NCI-H345 treated with DMSO at 0.1 percent for 48 hours (cell line): ENCODE measurements at regions not wholly inside any gene's neighbourhood (a gene's known extent, or its start where the extent isn't known, plus 50 kb on each side); places are given as distances from the start of the nearest gene placed in this dataset.

Source experiments
- DNase-seq: peaks from one replicate; lab custom pipeline; 2025; ENCODE audit not compliant: unreplicated experiment; lab: John Stamatoyannopoulos, UW

DNA sequence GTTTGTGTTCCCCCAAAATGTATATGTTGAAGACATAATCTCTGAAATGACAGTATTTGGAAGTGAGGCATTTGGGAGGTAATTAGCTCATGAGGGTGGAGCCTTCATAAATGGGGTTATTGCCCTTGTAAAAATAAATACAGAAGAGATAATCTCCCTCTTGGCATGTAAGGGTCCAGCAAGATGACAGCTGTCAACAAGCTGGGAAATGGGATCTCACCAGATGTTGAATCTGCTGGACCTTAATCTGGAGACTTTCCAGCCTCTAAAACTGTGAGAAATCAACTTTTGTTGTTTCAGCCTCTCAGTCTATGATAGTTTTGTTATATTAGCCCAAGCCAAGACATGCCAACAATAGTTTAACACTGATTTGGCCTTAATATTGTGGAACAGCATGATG, 438.2 kb upstream of the PCDH7 start:
- DNase-seq, result no peak

DNA sequence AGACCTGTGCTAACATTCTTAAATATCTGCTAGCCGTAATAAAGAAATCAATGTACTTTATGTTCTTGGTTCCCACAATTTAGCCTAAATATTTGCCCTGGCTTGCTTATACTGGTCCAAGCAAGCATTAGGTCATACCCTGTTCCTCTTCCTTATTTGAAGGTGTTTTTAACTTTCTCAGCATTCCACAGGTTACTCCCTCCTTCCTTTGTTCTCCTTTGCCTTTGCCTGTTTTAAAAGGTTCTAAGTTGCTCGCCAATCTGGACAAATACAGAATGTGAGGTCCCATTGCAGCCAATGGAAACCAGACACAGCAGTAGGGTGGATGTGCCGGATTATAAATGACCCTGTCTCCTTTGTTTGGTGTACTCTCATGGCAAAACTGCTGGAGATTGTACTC, 436.8 kb upstream of the PCDH7 start:
- DNase-seq, result no peak

DNA sequence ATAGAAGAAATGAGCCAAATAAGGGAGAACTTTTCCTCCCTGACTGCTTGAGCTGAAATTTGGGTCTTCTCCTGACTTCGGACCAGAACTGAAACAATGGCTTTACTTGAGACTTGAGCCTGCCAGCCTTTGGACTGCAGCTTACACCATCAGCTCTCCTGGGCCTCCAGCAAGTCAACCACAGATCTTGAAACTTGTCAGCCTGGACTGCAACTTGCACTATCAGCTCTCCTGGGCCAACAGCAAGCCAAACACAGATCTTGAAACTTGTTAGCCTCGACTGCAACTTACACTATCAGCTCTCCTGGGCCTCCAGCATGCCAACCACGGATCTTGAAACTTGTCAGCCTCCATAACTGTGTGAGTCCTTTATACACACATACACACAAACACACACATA, 425.9 kb upstream of the PCDH7 start:
- no peak for DNase-seq

DNA sequence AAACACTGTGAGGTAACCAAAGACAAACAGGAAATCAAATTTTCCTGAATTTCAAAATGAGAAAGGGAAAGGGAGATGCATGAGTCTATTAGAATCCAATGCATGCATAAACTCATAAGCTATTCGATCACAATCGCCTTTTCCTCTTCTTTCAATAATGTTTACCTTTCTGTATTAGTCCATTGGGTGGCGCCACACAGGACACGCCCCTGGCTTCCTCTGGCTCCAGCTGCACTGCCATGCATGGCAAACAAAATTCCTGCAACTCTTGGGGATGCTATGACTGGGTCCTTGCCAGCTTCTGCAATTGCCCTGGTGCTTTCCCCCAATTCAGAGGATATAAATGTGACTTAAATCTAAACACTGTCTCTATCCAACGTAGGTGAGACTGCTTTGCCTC, 424.5 kb upstream of the PCDH7 start:
- DNase-seq, result no peak

DNA sequence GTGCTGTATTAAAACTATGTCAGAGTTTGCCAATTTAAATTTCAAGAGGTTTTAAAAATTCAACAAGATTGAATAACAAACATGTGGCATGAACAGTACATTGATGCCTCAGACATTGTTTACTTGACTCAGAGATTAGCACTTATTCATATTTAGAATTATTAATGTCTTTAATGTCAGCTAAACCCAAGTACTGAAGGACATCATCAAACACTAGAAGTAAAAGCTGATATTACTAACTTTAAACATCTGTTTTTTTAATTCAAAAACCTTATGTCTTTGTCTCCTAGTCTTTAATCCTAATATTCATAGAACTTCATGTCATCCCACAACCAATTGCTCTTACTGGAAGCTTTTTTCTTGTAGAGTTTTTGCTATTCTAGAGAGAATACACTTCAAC, 406.2 kb upstream of the PCDH7 start:
- DNase-seq, result no peak

DNA sequence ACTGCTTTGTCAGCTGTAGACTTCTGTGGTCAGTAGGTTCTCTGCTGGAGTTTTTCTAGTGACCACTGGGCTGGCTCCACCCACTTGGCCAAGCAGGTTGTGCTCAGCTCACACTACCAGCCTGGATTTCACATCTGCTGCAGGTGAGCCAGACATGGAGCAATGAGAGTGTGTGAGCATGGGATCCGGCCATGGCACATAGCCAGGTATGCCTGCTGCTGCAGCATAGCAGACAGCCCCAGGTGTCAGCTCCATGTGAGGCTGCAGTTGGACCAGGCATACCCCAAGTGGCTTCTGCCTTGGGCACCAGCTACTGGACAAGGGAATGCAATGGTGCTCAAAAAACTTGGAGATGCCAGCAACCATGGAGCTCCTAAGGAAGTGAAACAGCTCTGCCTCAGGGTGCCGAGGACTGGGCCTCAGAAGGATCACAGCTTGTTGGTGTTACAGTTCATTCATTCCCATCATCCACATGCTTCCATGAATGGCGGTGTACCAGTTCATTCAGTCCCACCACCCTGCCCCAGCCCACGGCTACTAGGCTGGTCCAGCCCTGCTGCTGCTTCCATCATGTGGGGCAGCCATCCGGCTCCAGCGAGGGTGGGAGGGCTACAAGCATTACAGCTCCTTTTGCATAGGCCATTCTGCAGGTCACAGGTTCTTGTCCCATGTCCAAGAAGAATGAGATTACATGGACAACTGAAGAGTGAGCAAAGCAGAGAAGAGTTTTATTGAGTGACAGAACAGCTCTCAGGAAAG, 389.1 kb upstream of the PCDH7 start:
- DNase-seq, result no peak

DNA sequence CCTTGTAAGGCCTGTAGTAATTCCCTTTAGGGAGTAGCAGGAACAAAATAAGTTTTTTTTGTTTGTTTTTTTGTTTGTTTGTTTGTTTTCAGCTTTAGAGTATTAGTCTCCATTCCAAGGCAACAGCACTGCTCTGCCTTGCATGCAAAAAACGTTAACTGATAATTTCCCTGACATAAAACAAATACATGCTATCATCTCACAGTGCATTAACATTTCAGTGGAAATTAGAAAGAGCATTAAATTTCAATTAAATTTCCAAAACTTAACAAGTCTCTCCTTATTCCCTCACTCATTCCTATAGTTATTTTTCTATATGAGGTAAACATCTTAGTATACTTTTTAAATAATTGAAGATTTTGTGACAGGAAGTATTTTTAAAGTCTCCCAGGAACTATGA, 378.4 kb upstream of the PCDH7 start:
- no peak for DNase-seq

DNA sequence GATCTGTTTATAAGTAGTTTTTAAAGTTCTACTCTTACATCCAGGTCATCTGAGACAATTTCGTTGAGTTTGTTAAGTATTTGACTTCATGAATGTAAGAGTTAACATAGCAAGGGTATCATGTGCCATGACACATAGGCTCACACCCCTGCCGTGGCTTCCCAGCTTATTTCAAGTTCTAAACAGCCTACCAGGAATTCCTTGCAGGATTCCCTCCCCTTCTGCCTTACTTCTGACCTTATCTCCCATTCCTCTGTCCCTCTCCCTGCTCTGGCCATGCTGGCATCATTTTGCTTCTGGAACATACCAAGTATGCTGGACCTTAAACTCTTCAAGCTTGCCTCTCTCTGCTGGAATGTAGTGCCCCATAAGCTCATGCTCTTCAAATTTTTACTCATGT, 369.9 kb upstream of the PCDH7 start:
- no peak for DNase-seq

DNA sequence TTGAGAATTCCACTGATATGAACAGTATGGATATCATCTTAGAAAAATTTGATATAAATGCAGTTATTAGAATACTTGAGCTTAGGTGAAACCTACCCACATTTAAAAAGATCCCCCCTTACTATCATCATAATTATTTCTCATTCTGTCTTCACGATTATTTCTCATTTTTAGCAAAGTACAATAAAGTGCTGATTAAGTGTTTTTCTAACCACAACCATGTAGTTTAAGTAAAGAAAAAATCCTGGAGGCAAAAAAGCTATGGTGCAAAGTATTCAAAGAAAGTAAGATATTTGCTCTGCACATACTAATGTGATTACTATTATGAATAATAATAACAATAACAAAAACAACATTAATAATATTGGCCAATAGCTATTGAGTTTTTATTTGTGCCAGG, 365.6 kb upstream of the PCDH7 start:
- DNase-seq, result no peak

DNA sequence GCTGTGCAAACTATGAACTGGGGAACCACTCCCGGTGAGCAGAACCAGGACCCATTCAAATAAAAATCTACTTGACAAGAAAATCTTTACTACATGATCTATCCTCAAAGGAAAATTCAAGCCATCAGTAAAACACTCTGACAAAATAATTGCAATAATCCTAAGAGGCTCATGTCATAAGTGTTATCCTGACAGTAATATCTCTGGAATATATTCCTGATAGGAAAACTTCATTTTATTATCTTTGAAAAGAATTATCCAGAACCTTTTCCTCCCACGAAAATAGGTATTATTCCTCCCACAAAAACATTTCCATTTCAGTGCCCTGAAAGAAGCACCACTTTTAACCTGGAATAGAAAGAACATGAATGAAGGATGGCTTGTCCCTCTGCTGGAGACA, 357.7 kb upstream of the PCDH7 start:
- no peak for DNase-seq

DNA sequence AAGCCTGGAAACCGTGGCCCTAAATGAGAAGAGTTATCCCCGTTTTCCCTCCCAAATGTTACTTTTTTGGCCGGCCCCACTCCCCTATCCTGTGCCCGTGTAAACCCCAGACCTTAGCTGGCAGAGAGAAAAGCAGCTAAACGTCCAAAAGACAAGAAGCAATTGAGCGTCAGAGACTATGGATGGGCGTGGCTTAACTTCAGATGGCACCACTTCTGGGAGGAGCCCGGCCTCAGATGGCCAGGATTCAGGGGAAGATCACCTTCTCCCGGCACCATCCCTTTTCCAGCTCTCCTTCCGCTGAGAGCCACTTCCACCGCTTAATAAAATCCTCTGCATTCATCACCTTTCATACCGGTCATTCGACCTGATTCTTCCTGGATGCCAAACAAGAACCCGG, 350.1 kb upstream of the PCDH7 start:
- no peak for DNase-seq

DNA sequence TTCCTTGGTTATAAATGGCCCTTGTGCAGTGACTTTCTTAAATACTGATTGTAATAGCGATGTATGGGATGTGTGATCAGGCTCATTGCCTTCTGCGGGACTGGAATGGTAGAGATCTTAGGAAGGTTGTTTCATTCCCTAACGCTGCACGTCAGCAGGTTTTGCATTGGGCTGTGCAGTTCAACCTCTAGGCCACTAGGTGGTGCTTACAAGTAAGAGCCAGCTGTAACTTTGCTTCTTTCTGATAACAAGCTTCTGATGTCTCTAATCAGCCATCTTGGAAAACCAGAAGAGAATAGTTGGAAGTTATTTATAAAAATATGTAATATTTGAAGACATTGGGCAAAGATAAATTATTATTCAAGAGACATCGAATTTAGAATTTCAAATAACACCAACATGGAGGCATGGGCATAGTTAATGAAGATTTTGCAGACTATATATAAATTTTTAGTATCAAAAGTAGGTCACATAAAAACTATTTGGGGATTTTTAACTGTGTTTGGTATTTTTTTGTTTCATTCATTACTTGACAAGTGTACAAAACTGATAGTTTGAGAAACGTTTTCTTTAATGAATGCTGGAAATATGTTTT, 339.7 kb upstream of the PCDH7 start:
- peak; percentile 2 for DNase-seq

DNA sequence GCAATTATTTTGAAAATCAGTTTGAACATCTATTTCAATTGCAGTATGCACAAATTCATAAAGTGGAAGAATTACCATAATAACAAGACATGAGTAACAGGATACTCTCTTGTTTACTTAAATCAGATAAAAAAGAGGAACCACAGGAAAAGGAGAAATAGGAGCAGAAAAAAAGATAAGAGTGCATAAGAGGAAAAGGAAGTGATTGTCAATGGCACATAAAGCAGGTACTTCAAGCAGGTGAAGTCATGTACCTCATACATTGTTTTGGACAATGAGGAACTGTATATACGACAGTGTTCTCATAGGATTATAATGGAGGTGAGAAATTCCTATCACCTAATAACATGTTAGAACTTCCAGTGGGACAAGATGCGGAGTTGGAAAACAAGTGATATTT, 334.5 kb upstream of the PCDH7 start:
- DNase-seq, result no peak

DNA sequence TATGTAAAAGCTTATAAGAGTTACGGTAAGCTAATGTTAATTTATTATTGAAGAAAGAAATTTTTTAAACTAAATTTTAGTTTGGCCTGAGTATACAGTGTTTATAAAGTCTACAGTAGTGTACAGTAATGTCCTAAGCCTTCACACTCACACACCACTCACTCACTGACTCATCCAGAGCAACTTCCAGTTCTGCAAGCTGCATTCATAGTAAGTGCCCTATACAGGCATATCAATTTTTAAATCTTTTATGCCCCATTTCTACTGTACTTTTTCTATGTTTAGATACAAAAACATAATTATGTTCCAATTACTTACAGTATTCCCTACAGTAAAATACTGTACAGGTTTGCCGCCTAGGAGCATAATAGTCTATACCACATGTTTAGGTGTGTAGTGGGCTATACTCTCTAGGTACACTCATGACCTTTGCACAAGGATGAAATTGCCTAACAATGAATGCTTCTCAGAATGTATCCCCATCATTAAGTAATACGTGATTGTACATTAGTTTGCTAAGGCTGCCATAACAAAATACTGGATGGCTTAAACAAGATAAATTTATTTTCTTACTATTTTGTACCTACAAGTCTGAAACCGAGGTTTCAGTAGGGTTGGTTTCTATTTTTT, 333.8 kb upstream of the PCDH7 start:
- no peak for DNase-seq

DNA sequence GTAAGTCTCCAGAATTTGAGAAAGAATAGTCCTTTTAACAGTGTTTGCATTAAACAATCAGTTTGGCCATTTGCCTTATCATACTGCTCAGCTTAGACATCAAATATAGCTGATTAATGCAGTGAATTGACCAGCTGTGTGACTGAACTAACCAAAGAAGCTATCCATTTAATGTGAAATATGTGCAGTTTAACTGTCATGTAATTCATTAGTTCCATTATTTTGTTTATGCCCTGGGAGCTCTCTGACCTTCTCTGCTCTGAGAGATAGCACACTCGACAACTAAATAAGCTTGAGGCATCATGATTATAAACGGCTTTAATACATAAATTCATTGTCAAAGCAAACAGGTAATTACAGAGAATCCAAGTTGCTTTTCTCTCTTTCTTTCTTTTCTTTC, 324.3 kb upstream of the PCDH7 start:
- DNase-seq, result no peak

DNA sequence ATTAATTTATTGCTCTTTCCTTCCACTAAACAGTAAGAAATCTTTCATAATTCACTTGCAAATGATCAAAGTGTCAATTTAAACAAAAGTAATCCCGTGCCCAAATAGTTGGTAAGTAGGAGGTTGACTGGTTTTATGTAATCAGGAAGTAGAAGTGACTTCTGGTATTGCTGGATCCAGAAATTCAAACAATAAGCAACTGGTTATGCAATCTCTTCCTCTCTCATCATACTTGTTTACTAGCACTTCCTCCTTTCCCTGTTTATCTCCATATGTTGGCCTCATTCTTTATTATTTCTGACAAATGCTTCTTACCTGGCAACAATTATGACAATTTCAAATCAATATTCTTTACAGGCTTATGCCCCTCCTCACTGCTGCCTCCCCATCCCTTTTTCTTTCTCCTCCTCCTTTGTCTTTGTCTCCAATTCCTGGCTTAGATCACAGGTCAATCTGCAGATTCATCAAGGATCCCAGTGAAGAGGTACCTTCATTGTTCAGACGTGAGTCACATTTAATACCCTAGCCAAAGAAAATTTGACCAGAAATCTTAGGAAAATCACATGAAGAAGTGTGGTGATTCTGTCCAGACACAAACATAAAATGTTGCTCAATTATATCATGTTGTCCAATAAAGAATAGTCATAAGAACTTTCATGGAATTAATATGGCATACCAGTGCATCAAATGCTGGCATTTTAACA, 323.2 kb upstream of the PCDH7 start:
- DNase-seq, result no peak

DNA sequence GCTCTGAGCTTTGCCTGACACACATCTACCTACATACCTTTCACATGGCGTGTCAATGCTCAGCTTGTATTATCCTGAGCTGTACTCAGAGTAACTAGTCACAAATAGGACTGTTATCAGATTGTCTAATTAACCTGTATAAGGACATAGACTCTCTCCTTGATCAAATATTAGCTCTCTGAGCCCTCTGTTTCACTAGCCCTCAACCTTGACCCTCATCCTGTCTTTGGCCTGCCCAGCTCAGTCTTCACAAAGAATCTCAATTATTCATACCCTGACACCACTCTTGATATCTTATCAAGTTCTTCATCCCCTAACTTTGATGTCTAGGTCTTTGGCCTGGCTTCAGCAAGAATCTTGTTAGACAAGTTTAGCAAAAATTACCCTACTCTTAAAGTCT, 320.7 kb upstream of the PCDH7 start:
- DNase-seq, result no peak

DNA sequence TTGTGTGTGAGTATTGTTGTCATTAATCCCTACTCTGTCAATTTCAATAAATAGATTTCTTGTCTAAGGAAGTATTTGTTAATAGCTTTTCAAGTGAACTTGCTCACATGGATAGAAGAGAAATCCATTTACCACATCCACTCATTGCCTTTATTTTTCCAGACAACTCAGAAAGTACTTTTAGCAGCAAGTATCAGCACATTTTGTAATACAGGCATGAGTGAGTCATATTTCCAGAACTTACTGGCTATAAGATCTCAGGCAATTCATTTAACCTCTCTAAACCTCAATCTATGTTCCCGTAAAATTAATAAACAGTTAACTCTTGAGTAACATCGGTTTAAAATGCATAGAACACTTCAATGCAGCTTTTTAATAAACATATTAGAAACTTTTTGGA, 317.9 kb upstream of the PCDH7 start:
- DNase-seq, result no peak

DNA sequence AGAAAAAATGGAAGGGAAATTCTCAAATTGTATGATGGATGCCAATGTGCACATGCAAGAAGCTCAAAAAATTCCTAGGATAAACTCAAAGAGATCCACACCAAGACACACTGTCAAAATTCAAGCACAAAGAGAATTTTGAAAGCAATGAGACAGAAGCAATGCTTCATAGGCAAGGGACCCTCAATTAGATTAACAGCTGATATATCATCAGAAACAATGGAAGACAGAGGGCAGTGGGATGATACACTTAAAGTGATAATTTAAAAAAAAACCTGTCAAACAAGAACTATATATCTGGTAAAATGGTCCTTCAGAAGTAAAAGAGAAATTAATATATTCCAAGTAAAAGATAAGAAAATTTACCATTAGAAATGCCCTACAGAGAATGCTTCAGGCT, 306.3 kb upstream of the PCDH7 start:
- no peak for DNase-seq

DNA sequence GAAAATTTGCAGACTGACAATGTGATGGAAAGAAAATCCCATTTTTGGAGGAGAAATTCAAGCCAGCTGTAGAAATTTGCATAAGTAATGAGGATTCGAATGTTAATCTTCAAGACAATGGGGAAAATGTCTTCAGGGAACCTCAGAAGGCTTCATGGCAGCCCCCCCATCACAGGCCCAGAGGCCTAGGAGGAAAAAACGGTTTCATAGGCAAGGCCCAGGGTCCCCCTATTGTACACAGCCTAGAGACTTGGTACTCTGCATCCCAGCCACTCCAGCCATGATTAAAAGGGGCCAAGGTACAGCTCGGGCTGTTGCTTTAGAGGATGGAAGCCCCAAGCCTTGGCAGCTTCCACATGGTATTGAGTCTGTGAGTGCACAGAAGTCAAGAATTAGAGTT, 303.6 kb upstream of the PCDH7 start:
- DNase-seq, result no peak

DNA sequence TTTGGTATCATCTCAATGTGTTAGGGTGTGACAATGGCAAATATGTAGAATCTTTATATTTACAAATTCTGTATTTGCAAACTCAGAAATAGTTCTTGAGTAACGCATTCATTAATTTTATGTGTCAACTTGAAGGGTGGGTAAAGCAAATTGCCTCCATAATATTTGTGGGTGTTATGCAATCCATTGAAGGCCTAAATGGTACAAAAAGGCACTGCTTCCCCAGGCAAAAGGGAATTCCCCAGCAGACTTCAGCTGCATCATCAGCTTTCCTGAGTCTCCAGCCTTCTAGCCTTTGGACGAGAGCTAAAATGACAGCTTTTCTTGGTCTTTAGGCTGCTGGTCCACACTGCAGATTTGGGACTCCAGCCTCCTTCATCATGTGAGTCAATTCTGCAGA, 292.2 kb upstream of the PCDH7 start:
- DNase-seq, result no peak
